Caco-2 (cell line): ENCODE measurements at regions not wholly inside any gene's neighbourhood (a gene's known extent, or its start where the extent isn't known, plus 50 kb on each side); places are given as distances from the start of the nearest gene placed in this dataset.

Experiments used
- BruUV-seq: library from RNA; stranded (reverse); fragments of 400-500 nt; replicated peaks from 2 replicates; lab custom pipeline; 2021; lab: Mats Ljungman, UMichigan
- CTCF ChIA-PET: fragments of 300-600 bp; sonication (Branson Sonifier 250); formaldehyde crosslinking; loops from one replicate; lab custom pipeline; 2022; ENCODE audit warnings: antibody characterized with exemption; lab: Charles Lee
- POLR2A ChIA-PET: fragments of 300-600 bp; sonication (Branson Sonifier 250); formaldehyde crosslinking; loops from one replicate; lab custom pipeline; 2022; ENCODE audit warnings: antibody characterized with exemption; lab: Charles Lee
- DNase-seq, 2 experiments: peaks; one replicate each; pipeline versions ENCODE4 v3.0.0 to v3.0.0-alpha.2; 2020 to 2022
- H3K27me3 ChIP-seq: replicated peaks from 2 replicates; pipeline ENCODE4 v1.6.0; 2011; ENCODE audit warnings: low read length; ENCODE audit not compliant: control insufficient read depth, insufficient read depth
- H3K36me3 ChIP-seq: 2 replicates; pipeline ENCODE4 v1.5.1; 2011; ENCODE audit warnings: low read length; ENCODE audit not compliant: control insufficient read depth, insufficient read depth
- H3K4me1 ChIP-seq: fragments of 250-450 bp; sonication (Bioruptor Pico); 2 replicates; pipeline ENCODE4 v1.5.1; 2020; ENCODE audit warnings: mild to moderate bottlenecking
- H3K4me3 ChIP-seq: 2 replicates; pipeline ENCODE4 v1.5.1; 2011; ENCODE audit warnings: low read depth, mild to moderate bottlenecking, control low read depth, low read length
- H3K9me3 ChIP-seq: fragments of 250-450 bp; sonication (Bioruptor Pico); 2 replicates; pipeline ENCODE4 v1.5.1; 2020; ENCODE audit warnings: mild to moderate bottlenecking, moderate library complexity
- H3K27ac Mint-ChIP-seq: one replicate; pipeline ENCODE4 v1.8.0; 2022; ENCODE audit warnings: mixed read lengths; ENCODE audit not compliant: unreplicated experiment
- H3K27me3 Mint-ChIP-seq: one replicate; pipeline ENCODE4 v1.8.0; 2022; ENCODE audit warnings: mixed read lengths; ENCODE audit not compliant: insufficient read depth, unreplicated experiment
- H3K36me3 Mint-ChIP-seq: one replicate; pipeline ENCODE4 v1.8.0; 2022; ENCODE audit warnings: mild to moderate bottlenecking, mixed read lengths; ENCODE audit not compliant: insufficient read depth, unreplicated experiment
- H3K4me1 Mint-ChIP-seq: one replicate; pipeline ENCODE4 v1.8.0; 2022; ENCODE audit warnings: low read depth, mixed read lengths; ENCODE audit not compliant: unreplicated experiment
- H3K4me3 Mint-ChIP-seq: one replicate; pipeline ENCODE4 v1.8.0; 2022; ENCODE audit warnings: mild to moderate bottlenecking, moderate library complexity, mixed read lengths; ENCODE audit not compliant: unreplicated experiment
- H3K9me3 Mint-ChIP-seq: one replicate; pipeline ENCODE4 v1.8.0; 2022; ENCODE audit warnings: mixed read lengths; ENCODE audit not compliant: unreplicated experiment
- CTCF ChIP-seq, 2 experiments: fragments of 200-600 bp in 1 of 2; IDR thresholded peaks; 1 replicate in 1 of 2; 2 replicates in 1 of 2; pipeline versions ENCODE4 v1.5.1 to v1.8.0; 2011 to 2022; ENCODE audit warnings: antibody characterized with exemption in 1 of 2, control low read depth in 1 of 2, inconsistent platforms in 1 of 2, low read depth in 1 of 2, low read length in 1 of 2, mild to moderate bottlenecking in 1 of 2, moderate library complexity in 1 of 2; ENCODE audit not compliant: insufficient read depth in 1 of 2, severe bottlenecking in 1 of 2, unreplicated experiment in 1 of 2
- intact Hi-C: fragments of 100-400 bp; cut with micrococcal nuclease; formaldehyde crosslinking; loops from one replicate; pipeline ENCODE4 v1.10.0; 2022; ENCODE audit not compliant: unreplicated experiment

GRCh38 chr6:9890893-9891292 lies 524.0 kb downstream of the TFAP2A start:
- Mint-ChIP-seq H3K4me1 (no peaks in the 10 kb centered on the region), H3K27ac (no peak overlapping the region)
- CTCF ChIA-PET = no interaction called here

GRCh38 chr6:9890469-9890868 lies 524.4 kb downstream of the TFAP2A start:
- CTCF ChIA-PET = no interaction called here
- H3K4me1 Mint-ChIP-seq = no peaks in the 10 kb centered on the region
- no peak for TF ChIP-seq CTCF (IDR thresholded peaks at IDR 0.05; ENCODE audit: insufficient read depth in 1 of 2, low read depth in 1 of 2, low read length in 1 of 2, severe bottlenecking in 1 of 2, unreplicated experiment in 1 of 2)

More at GRCh38 chr6:9890893-9891292, 524.0 kb downstream of the TFAP2A start:
- Mint-ChIP-seq H3K4me3 (no peak overlapping the region), H3K36me3 (no peaks in the 10 kb centered on the region), H3K27me3 (no peaks in the 10 kb centered on the region), H3K9me3 (peaks cover 11% of the 10 kb centered on the region)
- intact Hi-C loops = no loop called here
- Histone ChIP-seq H3K27me3 (no peaks in the 10 kb centered on the region), H3K4me3 (no peak overlapping the region), H3K9me3 (no peaks in the 10 kb centered on the region), H3K4me1 (no peaks in the 10 kb centered on the region), H3K36me3 (no peaks in the 10 kb centered on the region)
- TF ChIP-seq CTCF (IDR thresholded peaks at IDR 0.05; ENCODE audit: insufficient read depth in 1 of 2, low read depth in 1 of 2, low read length in 1 of 2, severe bottlenecking in 1 of 2, unreplicated experiment in 1 of 2) = no peak
- BruUV-seq = no TSS peak
- DNase-seq = no peak
- POLR2A ChIA-PET = no interaction called here

GRCh38 chr6:9878535-9878934 lies 536.3 kb downstream of the TFAP2A start:
- CTCF ChIA-PET = no interaction called here
- Mint-ChIP-seq H3K27me3 (no peaks in the 10 kb centered on the region), H3K4me1 (no peaks in the 10 kb centered on the region), H3K9me3 (peaks cover 19% of the 10 kb centered on the region), H3K27ac (no peak overlapping the region), H3K36me3 (no peaks in the 10 kb centered on the region), H3K4me3 (no peak overlapping the region)
- Histone ChIP-seq H3K27me3 (no peaks in the 10 kb centered on the region), H3K36me3 (no peaks in the 10 kb centered on the region), H3K4me1 (no peaks in the 10 kb centered on the region), H3K4me3 (no peak overlapping the region), H3K9me3 (peaks cover 9% of the 10 kb centered on the region; the same call in 1 of the 2 replicates)
- DNase-seq = no peak
- no peak for TF ChIP-seq CTCF (IDR thresholded peaks at IDR 0.05; ENCODE audit: insufficient read depth in 1 of 2, low read depth in 1 of 2, low read length in 1 of 2, severe bottlenecking in 1 of 2, unreplicated experiment in 1 of 2)
- POLR2A ChIA-PET = no interaction called here
- intact Hi-C loops = no loop called here
- no TSS peak for BruUV-seq

More at GRCh38 chr6:9890469-9890868, 524.4 kb downstream of the TFAP2A start:
- Histone ChIP-seq H3K36me3 (no peaks in the 10 kb centered on the region), H3K27me3 (no peaks in the 10 kb centered on the region), H3K4me3 (no peak overlapping the region), H3K9me3 (no peaks in the 10 kb centered on the region), H3K4me1 (no peaks in the 10 kb centered on the region)
- intact Hi-C loops = no loop called here
- DNase-seq = no peak
- Mint-ChIP-seq H3K4me3 (no peak overlapping the region), H3K36me3 (no peaks in the 10 kb centered on the region), H3K27me3 (no peaks in the 10 kb centered on the region), H3K9me3 (peaks cover 11% of the 10 kb centered on the region), H3K27ac (no peak overlapping the region)
- POLR2A ChIA-PET = no interaction called here
- no TSS peak for BruUV-seq
